Natural killer cell (primary cell): ENCODE measurements at regions not wholly inside any gene's neighbourhood (a gene's known extent, or its start where the extent isn't known, plus 50 kb on each side); places are given as distances from the start of the nearest gene placed in this dataset.

Source experiments
- ATAC-seq, 3 donors: fragments of 150-1000 bp in 2 of 3; fragments of 200-7000 bp in 1 of 3; cut with Tn5 transposase; 1 replicate in 1 of 3; 2 replicates in 2 of 3; pipeline ENCODE4 v1.10.0; 2021; ENCODE audit warnings: mild to moderate bottlenecking in 2 of 3, moderate library complexity in 2 of 3
- DNase-seq, 2 donors: peaks; one replicate each; pipeline versions ENCODE4 v3.0.0 to v3.0.0-alpha.2; 2013 to 2021; ENCODE audit warnings: mixed read lengths in 1 of 2
- H3K27ac ChIP-seq: one replicate; pipeline ENCODE4 v1.5.1; 2013; ENCODE audit warnings: mild to moderate bottlenecking, low read length
- H3K27me3 ChIP-seq: one replicate; pipeline ENCODE4 v1.6.1; 2013; ENCODE audit warnings: low read length; ENCODE audit not compliant: control insufficient read depth, insufficient read depth
- H3K36me3 ChIP-seq: one replicate; pipeline ENCODE4 v1.6.1; 2013; ENCODE audit warnings: low read length; ENCODE audit not compliant: control insufficient read depth, insufficient read depth
- H3K4me1 ChIP-seq: one replicate; pipeline ENCODE4 v1.6.1; 2013; ENCODE audit warnings: low read length; ENCODE audit not compliant: control insufficient read depth, insufficient read depth
- H3K4me3 ChIP-seq: one replicate; pipeline ENCODE4 v1.5.1; 2013; ENCODE audit warnings: low read length
- H3K9me3 ChIP-seq: one replicate; pipeline ENCODE4 v1.6.1; 2013; ENCODE audit warnings: low read length; ENCODE audit not compliant: control insufficient read depth, insufficient read depth
- H3K27ac Mint-ChIP-seq, 2 donors: one replicate each; pipeline ENCODE4 v1.8.0; 2022; ENCODE audit warnings: mild to moderate bottlenecking in 2 of 2, mixed read lengths in 2 of 2, moderate library complexity in 1 of 2
- H3K27me3 Mint-ChIP-seq, 2 donors: one replicate each; pipeline ENCODE4 v1.8.0; 2022; ENCODE audit warnings: low read depth in 2 of 2, mixed read lengths in 2 of 2
- H3K36me3 Mint-ChIP-seq: one replicate; pipeline ENCODE4 v1.8.0; 2022; ENCODE audit warnings: mixed read lengths
- H3K4me1 Mint-ChIP-seq, 2 donors: one replicate each; pipeline ENCODE4 v1.8.0; 2022; ENCODE audit warnings: mixed read lengths in 2 of 2
- H3K4me3 Mint-ChIP-seq: one replicate; pipeline ENCODE4 v1.8.0; 2022; ENCODE audit warnings: mild to moderate bottlenecking, moderate library complexity, mixed read lengths
- H3K9me3 Mint-ChIP-seq, 2 donors: one replicate each; pipeline ENCODE4 v1.8.0; 2022; ENCODE audit warnings: mixed read lengths in 2 of 2
- CTCF ChIP-seq: fragments of 200-600 bp; IDR thresholded peaks from one replicate; pipeline ENCODE4 v1.8.0; 2022; ENCODE audit warnings: antibody characterized with exemption
- WGBS: methylation state at CpG from one replicate; pipeline ENCODE4 v1.1.7; 2013; ENCODE audit warnings: missing lambda C conversion rate; ENCODE audit not compliant: insufficient coverage; 5-methylcytosine and 5-hydroxymethylcytosine counted together
- intact Hi-C: fragments of 100-400 bp; cut with micrococcal nuclease; formaldehyde crosslinking; loops from one replicate; pipeline ENCODE4 v1.14.2; 2022

GRCh38 chr1:116320874-116321273 lies 52.2 kb upstream of the ATP1A1 start:
- Mint-ChIP-seq H3K36me3 (no peaks in the 10 kb centered on the region), H3K4me1 (peaks cover 14% of the 10 kb centered on the region in 2 donors), H3K27me3 (no peaks in the 10 kb centered on the region), H3K27ac (no peak overlapping the region), H3K4me3 (no peak overlapping the region), H3K9me3 (no peaks in the 10 kb centered on the region)
- H3K27me3 ChIP-seq, result no peaks in the 10 kb centered on the region
- WGBS, result 70% methylated on average over 2 of the region's 2 CpGs
- H3K9me3 ChIP-seq, result no peaks in the 10 kb centered on the region
- ATAC-seq (no peak), DNase-seq (no peak)
- H3K27ac ChIP-seq, result no peak overlapping the region
- no peak for TF ChIP-seq CTCF
- no peak overlapping the region for H3K4me3 ChIP-seq
- H3K4me1 ChIP-seq, result peaks cover 11% of the 10 kb centered on the region
- H3K36me3 ChIP-seq, result no peaks in the 10 kb centered on the region
- intact Hi-C loops, result no loop called here

GRCh38 chr1:116321766-116322175 lies 51.3 kb upstream of the ATP1A1 start:
- peaks cover 20% of the 10 kb centered on the region for H3K4me1 ChIP-seq
- no peaks in the 10 kb centered on the region for H3K36me3 ChIP-seq
- intact Hi-C loops, result no loop called here
- H3K4me3 ChIP-seq, result no peak overlapping the region
- no peaks in the 10 kb centered on the region for H3K9me3 ChIP-seq
- Mint-ChIP-seq H3K4me3 (no peak overlapping the region), H3K27ac (no peak overlapping the region), H3K9me3 (no peaks in the 10 kb centered on the region), H3K27me3 (no peaks in the 10 kb centered on the region), H3K4me1 (peaks cover 21 to 23% of the 10 kb centered on the region in 2 donors), H3K36me3 (no peaks in the 10 kb centered on the region)
- ATAC-seq (no peak), DNase-seq (no peak)
- 90% methylated on average over 5 of the region's 5 CpGs for WGBS
- H3K27me3 ChIP-seq, result no peaks in the 10 kb centered on the region
- no peak for TF ChIP-seq CTCF
- no peak overlapping the region for H3K27ac ChIP-seq

GRCh38 chr1:116322752-116323405 lies 50.2 kb upstream of the ATP1A1 start:
- no peaks in the 10 kb centered on the region for H3K27me3 Mint-ChIP-seq
- peaks cover 21 to 23% of the 10 kb centered on the region in 2 donors for H3K4me1 Mint-ChIP-seq
- Histone ChIP-seq H3K27me3 (no peaks in the 10 kb centered on the region), H3K27ac (no peak overlapping the region), H3K4me1 (peaks cover 20% of the 10 kb centered on the region), H3K36me3 (no peaks in the 10 kb centered on the region), H3K9me3 (no peaks in the 10 kb centered on the region), H3K4me3 (no peak overlapping the region)
- no peak for ATAC-seq
- no peak overlapping the region for H3K27ac Mint-ChIP-seq
- no peak overlapping the region for H3K4me3 Mint-ChIP-seq
- TF ChIP-seq CTCF, result no peak
- no peak for DNase-seq
- no peaks in the 10 kb centered on the region for H3K36me3 Mint-ChIP-seq
- intact Hi-C loops, result no loop called here
- WGBS, result 100% methylated on average over 2 of the region's 3 CpGs
- no peaks in the 10 kb centered on the region for H3K9me3 Mint-ChIP-seq
